ENCODE measurements at regions not wholly inside any gene's neighbourhood (a gene's known extent, or its start where the extent isn't known, plus 50 kb on each side); places are given as distances from the start of the nearest gene placed in this dataset.
"Not testable (repeated sequence)": the region's sequence is repeated elsewhere in the genome, so short reads cannot be mapped to it uniquely, and the experiment has no call there.

DNA sequence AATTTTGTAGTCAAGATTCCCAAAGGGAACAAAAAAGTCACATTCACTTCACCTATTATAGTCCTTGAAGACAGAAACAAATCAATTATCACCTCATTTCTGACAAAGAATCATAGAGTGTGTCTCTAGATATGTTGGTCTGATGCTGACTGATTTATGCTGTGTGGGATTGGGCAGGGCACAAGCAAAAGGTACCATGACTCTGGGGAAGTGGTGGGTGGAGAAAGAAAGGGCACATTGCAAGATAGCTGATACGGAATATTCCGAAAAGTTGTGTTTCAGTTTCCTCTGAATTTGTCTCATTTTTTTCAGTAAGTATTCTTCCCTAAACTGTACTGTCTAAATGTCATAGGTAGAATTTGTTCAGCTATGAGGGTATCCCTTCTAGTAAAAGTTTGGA lies 268.0 kb downstream of the MREG start:
- DNase-seq (ENCODE audit: low spot score), result no peak

DNA sequence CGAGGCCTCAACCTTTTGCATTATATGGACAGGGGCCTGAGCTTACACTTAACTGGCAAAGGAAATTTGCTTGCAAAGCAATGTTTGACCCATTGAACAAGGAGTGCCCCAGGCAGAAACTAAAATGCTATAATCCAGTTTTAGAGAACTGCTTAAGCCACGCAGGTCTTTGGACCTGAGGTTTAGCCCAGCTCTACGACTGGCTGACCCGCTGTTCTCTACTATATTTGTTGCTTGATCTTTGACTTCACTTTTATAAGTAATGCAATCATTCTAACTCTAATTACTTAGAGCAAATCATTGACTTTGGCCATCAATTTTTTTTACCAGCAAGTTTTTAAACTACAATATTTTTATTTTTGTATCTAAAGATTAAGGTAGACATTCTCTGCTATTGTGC lies 268.8 kb downstream of the MREG start:
- no peak for DNase-seq (ENCODE audit: low spot score)

DNA sequence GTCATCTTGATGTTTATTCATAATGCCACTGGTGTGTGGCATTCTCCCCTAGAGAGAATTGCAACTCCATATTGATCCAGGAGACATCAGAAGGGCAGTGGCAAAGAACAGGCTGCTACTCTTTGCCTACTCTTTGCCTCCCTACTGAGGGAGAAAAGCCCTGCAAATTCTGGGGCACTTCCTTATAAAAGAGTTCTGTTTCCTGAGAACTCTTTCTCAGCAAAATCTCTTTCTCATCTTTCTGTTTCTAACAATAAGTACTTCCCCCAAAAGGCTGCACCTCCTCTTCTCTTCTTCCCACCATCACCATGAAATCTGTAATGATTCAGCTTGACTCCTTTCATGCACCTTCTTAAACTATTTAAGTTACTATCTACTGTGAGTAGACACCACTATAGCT lies 270.3 kb downstream of the MREG start:
- no peak for DNase-seq (ENCODE audit: low spot score)

DNA sequence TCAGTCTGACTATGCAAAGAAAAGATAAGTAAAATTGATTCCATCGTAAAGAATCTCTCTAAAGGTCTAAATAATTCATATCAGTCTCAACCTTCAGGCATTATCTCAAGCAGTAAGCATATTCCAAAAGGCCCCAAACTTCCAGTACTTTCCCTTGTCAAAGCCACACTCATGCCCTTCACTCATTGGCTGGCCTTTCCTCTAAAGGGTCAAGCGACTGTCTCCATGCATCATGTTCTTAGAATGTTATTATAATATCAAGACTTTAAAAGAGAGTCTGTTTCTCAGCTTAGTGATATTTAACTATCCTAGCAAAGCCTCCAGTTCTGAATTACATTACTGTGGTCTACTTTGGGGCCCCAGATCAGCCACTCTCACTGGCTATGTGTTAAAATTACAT lies 271.3 kb downstream of the MREG start:
- no peak for DNase-seq (ENCODE audit: low spot score)

DNA sequence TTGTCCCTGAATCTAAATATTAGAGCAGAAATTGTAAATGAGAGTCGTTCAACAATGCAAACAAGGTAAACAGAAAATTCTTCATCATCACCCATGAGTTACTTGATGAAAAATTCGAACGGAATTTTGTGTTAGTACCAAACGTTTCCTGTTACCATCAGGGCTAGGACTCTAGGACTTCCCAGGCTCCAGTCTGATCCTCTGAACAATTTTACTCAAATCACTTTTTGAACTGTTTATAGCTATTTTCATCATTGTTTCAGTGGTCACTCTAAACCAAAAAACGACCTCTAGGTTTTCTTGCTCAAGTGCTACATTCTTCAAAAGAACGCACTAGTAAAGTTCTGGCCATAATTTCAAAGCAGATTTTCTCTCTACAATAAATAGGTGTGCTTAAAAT lies 273.3 kb downstream of the MREG start:
- no peak for DNase-seq (ENCODE audit: low spot score)

DNA sequence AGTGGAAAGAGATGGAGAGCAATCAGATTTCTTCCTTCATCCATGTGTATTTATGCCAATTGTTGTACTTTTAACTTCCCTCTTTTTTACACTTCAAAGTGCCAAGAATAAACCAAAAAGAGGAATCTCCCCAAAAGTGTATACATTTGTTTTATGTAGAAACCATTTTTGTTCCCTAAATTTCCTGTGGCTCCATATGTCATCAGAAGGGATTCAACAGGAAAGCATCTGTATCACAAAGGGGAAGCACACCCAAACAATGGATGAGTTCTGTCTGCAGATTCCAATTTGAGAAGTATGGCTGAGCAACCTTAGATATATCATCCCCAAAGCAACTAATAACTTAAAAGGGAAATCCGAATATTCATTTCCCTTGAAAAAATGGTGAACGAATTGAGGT lies 275.0 kb downstream of the MREG start:
- no peak for DNase-seq (ENCODE audit: low spot score)

DNA sequence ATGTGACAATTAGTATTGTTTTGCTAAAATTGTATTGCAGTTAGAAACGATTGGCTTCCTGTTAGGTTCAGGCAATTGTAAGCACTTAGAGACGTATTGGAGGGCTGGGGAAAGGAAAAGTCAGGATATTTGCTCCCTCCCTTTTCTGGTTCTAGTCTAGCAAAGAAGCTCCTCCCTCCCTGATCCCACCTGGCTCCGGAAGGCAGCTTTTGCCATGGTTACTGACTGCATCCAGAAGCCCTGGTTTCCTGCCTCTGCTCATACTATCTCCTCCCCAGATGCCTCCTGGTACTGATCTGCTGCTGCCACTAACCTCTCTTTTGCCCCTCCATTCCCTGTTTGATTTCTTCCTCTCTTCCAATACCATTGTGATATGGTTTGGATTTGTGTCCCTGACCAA lies 275.9 kb downstream of the MREG start:
- DNase-seq (ENCODE audit: low spot score), result no peak

DNA sequence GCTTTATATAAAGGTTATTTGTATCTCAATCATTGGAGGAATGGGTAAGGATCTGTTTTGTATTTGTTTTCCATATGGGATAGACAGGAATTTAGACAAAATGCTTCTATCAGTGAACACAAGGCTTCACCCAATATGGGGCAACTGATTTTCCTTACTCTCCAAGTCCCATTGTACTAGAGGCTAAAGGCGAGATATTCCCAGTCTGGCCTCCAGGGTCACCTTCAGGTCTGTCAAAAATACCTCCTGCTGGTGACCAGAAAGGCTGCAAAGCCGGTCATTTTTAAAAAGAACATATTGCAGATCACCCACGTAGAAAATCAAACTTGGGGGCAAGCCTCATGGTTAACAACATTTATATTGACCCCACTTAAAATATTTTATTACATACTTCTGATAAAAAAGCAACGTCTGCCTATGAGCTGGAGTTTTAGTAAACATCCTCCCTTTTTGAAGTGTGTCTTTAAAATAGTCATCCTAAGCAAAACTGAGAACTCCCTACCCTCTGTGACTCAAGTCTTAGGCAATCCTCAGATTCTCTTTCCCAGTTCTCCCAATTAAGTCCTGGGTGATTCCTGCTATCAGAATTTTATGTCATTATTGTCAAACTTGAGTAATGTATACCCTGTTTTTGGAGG lies 276.6 kb downstream of the MREG start:
- peak; percentile 15 for DNase-seq (ENCODE audit: low spot score)

DNA sequence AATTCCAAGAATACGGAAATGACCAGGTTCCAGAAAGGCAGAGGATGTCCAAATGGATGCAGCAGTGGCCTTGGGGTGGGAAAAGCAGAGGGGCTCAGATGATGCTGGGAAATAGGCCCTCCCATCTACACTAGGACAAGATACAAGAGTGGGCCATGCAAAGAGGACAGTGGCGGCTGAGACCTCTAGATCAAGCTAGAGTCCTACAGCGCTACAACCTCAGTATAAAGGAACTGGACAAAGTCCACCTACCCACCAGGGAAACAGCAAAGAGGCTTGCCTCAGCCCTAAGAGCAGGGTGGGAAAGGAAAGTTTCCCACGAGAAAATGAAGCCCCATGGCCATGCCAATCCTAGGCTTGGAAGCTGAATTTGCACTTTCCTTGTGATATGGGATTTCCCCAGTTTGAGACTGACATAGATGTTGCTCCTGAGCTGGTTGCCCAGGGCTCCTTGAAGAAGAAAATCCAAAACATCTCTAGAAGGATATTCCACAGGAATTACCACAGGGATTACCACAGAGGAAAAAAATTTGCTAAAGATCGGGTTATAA lies 282.2 kb downstream of the MREG start:
- no peak for DNase-seq (ENCODE audit: low spot score)

DNA sequence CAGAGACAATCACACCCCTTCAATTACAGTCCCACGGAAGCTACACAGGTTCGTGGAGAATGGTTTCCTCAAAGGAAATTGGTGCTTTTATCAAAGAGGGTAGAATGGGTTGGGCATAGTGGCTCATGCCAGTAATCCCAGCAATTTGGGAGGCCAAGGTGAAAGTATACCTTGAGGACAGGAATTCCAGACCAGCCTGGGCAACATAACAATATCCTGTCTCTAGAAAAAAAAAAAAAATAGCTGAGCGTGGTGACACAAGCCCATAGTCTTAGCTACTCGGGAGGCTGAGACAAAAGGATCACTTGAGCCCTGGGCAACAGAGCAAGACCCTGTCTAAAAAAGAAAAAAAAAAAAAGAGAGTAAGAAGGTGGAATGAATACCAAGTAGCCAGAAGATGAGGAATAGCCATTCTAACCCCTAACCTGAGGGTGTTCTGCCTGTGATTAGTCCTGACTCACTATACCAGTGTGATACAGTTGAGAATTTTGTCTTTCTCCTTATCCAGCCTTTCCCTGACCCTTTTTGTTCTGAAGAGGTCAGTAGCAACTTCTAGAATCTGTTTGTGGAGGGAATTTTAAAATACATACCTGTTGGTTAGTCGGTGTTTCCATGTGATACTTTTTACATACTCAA lies 283.2 kb downstream of the MREG start:
- no peak for DNase-seq (ENCODE audit: low spot score)

DNA sequence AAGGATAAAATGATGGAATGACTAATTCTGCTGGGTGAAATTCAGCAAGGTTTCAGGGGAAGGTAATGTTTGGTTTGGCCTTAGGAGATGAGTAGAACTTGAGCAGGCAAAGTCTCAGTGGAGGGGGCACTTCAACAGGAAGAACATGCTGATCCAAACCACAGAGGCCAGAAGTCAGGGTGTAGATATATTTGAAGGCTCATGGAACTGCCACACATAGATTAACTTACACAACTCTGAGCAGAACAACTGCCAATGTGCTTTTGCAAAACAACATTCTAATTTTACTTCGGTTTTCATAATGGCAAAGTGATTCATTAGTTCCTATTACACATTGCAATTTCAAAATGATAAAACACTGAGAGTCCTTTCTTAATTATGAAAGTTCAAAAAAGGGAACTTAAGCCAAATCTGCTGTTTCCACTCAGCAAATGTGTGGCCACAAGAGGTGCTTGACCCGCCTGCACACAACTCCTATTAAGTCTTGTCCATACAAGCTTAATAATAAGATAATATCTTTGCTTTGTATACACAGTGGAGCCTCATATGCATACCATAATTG lies 284.8 kb downstream of the MREG start:
- DNase-seq (ENCODE audit: low spot score), result peak; percentile 32

DNA sequence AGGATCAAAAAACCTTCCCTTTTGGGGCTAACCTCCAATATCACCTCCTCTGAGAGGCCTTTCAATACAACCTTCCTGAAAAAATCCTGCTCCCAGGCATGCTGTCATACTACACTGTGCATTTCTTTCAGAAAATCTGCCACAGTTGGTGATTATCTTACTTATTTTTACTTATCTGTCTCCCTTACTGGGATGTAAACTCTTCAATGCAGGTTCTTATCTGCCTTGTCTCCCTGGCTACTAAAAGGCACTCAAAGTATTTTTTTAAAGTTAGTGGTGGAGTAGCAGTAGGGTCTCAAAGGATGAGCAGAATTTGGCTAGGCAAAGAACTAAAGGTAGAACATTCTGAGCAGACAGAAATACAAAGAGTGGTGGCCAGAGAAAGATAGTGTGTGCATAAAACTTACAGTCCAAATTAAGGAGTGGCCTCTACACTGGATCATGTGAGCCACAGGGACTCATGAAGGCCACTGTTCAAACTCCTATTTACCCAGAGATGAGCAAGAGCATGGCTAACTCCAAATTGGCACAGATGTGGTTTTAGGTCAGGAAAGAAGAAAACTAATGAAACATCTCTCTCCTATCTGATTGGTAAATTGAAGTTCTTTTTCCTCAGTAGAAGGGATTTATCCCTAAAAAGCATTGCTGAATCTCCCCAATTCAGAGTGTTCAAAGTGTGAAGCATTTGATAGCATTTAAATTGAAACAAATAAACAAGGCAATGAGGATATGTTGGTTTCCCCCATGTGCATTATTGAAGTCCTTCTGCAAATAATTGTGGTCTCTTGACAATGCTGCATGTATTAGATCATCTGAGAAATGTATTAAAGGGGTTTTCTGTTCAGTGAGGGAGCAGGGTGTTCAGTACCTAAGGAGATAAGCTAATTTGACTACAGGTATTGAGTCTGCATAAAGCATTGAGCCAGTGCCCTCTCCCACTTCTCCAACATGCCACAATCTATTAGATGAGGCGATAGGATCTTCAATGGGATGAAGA lies 285.5 kb downstream of the MREG start:
- no peak for DNase-seq (ENCODE audit: low spot score)

DNA sequence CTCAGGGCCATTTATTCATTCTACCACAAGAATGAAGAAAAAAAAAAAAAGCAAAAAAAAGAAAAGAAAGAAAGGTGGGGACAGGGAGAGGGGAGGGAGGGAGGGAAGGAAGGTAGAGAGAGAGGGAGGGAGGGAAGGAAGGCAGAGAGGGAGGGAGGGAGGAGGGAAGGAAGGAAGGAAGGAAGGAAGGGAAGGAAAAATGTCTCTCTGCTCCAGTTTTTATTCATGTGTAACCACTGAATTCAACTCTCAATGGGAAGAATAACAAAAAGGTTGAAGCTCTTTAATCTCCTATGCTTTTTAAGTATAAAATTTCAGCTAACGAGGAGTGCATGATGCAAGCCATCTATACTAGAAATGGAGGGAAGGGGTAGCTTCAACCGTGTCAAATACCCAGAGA lies 287.3 kb downstream of the MREG start:
- no peak for DNase-seq (ENCODE audit: low spot score)

DNA sequence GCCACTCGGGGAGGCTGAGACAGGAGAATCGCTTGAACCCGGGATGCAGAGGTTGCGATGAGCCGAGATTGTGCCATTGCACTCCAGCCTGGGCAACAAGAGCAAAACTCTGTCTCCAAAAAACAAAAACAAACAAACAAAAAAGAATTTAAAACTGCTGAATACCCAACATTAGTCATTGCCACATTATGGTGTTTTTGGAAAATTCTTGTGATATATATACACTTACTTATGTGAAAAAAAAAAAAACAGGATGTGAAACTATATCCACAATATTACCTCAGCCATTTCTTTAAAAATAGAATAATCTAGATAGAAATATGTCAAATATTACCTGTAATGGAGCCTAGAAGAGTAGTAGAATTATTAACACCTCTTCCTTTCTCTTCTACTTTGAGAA lies 288.3 kb upstream of the FN1 start:
- no peak for DNase-seq (ENCODE audit: low spot score)

DNA sequence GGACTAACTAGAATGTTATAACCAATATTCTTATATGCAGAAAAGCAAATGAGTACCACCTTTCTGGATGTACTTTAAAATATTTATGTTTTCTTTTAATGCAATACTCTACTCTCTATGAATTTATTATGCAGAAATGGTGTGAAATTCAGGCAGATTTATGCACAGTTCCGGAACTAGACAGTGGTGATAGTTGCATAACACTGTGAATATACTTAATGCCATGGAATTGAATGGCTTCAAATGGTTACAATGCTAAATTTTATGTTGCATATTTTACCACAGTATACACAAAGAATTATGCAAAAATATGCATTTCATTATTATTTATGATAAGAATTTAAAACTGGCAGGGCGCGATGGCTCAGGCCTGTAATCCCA lies 287.8 kb upstream of the FN1 start:
- no peak for DNase-seq (ENCODE audit: low spot score)

DNA sequence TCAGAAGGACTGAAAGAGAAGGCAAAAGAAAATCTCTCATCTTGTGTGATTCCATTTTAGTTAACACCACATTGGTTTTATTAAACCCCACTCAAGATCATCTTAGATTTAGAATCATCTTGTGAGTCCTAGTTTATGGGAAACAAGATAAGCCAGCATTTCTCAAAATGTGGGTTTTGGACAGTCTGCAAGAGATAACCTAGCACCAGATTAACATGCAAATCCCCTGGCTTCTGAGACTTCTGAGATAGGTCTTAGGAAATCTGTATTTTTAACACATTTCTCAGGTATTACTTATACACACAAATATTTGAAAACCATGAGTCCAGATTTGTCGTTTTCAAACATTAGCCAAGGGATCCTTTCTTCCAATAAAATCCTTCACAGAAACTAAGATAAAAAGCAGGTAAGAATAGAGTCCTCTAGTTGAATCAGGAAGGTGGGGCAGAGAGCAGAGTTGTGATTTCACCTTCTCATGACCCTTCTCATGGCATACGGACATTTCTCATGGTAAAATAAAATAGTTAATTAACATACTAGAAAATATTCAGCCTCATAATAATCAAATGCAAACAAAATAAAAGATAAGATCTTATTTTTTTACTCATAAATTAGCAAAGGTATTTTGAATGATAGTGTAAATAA lies 287.2 kb upstream of the FN1 start:
- DNase-seq (ENCODE audit: low spot score), result no peak

DNA sequence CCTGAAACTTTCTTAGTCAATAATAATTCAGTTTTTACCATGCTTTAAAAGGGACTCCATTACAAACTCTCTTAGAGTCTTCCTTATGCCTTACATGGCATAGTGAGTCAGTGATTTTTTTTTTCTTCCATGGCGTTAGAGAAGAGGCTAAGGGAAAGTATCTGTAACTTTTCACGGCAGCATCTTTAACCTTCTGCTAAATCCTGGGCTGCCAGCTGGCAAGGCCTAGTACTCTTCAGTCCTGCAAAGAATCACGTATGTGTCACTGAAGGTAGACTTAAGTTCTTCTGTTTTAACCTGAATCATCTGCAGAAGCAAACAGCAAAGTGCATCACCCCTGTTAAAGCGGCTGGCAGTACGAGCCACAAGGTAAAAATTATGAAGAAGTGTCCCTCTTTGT lies 286.3 kb upstream of the FN1 start:
- no peak for DNase-seq (ENCODE audit: low spot score)

DNA sequence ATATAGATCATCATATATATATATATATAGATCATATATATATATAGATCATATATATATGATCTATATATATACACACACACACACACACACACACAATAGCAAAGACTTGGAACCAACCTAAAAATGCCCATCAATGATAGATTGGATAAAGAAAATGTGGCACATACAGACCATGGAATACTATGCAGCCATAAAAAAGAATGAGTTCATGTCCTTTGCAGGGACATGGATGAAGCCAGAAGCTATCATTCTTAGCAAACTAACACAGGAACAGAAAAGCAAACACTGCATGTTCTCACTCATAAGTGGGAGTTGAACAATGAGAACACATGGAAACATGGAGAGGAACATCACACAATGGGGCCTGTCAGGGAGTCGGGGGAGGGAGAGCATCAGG lies 285.6 kb upstream of the FN1 start:
- not testable (repeated sequence) for DNase-seq (ENCODE audit: low spot score)

DNA sequence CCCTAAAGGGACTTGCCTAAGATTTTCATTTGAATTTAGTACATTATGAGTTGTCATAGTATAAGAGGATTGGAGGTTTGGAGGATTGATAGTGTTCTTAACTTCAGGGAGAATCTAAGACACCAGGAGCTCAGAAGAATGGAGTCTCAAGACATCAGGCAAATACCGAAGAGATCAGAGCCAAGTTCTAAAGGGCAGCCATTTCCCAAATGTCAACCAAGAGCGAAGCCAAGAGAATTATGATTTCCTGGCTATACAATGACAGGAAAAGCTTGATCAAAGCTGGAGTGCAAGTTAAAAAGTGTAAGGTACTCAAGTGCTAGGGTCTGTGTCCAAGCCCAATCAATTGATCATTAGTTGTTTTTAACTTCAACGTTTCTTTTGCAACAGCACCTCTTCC lies 283.0 kb upstream of the FN1 start:
- DNase-seq (ENCODE audit: low spot score), result no peak

DNA sequence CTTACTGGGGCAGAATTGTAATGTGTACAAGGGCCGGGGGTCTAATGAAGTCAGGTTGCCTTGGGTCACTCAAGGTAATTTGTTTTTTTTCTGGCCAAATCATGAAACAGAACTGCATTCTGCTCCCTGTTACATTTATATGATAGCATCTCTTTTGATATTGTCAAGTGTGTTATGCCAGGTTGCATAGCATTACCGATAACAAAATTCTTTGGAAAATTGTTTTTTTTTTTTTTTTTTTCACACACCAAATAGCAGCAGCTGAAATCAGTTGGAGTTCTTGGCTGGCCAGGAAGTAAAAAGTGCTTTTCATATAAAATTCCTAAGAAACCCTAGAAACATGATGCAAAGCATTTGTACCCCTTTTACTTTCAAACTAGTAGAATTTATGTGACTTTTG lies 282.6 kb upstream of the FN1 start:
- no peak for DNase-seq (ENCODE audit: low spot score)

DNA sequence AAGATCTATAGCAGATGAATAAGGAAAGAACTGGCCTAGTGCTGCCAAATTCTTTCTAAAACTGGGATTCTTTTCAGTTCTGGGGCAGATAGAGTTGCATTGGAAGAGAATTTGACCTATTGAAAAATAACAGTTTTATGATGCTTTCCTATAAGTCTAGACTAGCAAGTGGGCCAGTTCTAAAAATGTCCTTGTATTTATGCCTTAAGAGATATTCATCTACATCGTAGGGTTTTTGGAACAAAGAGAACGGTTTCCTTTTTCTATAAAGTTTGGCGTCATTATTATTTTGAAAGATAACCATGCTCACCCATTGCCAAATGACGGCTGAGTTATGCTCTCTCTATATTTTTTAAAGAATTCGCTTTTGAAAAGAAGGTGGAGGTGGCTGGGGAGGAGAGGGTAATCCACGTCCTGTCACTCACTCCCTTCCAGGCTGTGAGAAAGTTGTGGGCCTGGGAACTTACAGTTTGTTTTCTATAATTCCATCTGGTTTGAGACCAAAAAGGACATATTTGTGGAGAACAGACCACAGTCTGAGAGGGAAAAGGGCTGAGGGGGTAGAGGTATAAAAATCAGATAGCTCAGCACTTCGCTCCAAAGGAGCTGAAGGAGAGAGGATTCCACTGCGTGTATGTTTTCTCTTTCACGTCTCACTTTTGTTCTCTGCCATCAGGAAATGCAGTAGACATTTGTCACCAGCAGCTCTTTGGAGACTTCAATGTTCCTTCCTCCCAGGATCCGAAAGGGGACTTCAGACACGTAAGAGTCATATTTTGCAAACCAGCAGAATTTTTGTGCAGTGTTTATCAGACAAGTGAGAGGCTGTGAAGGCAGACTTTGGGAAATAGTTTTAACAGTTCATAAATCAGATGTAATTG lies 281.9 kb upstream of the FN1 start:
- no peak for DNase-seq (ENCODE audit: low spot score)
